Activated CD4-positive, CD25-positive, alpha-beta regulatory T cell treated with anti-CD3 and anti-CD28 coated beads, Interleukin-2, amount 50 U/mL, for 16 hours (primary cell): ENCODE measurements at regions not wholly inside any gene's neighbourhood (a gene's known extent, or its start where the extent isn't known, plus 50 kb on each side); places are given as distances from the start of the nearest gene placed in this dataset.
"Not testable (repeated sequence)": the region's sequence is repeated elsewhere in the genome, so short reads cannot be mapped to it uniquely, and the experiment has no call there.

ENCODE experiments used
- DNase-seq: peaks from one replicate; pipeline ENCODE4 v3.0.0-alpha.2; 2020; ENCODE audit warnings: low read depth, low spot score

DNA sequence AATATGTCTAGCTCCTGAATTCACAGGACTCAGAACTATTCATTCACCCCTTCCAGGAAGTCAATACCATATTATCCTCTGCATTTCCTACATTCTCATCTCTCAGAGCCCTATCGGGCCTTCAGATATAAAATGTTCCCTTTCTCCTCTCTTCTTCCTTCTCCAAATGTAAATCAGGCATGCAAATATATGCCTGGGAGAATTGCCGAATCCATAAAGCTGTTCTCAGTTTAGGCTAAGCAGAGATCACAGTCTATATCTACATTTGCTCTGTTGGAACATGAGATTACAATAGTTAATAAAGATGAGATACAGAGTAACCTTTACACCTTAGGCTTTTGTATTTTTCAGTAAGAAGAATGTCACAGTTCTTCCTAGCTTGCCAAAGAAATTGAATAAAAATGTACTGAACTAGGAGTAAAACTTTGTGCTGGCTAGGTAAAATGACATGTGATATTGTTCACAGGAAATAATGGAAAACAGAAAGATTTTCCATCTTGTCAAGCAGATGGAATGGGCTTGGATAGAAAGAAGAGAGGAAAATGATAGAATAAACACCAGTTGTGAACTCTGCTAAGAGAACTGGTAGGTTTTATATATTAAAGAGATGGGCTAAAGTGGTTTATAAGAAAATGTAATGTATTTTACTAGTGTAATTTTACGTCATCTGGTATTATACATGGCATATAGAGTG lies 161.5 kb downstream of the NRIP1 start:
- no peak for DNase-seq

DNA sequence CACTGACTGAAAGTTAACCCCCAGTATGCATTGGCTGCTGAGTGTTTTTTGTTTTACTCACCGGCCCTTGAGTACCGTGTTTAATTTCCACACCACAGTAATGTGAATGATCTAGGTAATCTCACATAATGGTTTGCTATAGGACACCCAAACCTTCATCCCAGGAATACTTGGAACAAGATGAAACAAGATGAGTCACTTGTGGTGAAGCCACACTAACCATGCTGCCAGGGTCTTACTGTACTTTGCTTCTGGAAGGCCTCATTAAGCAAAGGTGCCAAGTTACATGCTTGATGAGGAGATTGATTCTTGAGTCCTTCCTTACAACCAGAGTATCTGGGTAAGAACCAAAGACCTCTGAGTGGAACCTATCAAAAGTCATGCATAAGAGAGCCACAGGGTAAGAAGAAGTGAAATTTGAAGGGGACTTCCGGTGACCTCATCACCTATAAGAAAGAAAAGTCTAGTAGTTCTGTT lies 163.3 kb downstream of the NRIP1 start:
- no peak for DNase-seq

- no peak for DNase-seq
These were observed 164.2 kb downstream of the NRIP1 start for GRCh38 chr21:14900611-14901010.

DNA sequence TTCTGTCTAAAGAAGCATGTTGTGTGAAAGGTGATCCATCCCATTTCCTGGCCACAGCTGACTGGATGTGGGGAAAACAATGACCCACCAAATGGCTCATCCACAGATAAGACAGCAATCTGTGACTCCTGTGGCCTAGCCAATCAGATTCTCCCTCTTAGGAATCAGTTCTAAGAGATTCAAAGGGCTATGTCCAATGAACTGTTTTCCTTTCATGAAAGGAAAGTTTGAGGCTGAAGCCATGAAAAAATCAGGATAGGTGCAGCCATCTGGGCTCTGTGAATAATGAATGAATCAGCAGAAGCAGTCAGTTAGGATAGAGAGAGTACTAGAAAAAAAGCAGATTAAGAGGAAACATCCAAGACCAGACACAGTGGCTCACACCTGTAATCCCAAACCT lies 164.7 kb downstream of the NRIP1 start:
- DNase-seq = no peak

- DNase-seq = no peak
These were observed 169.0 kb downstream of the NRIP1 start for GRCh38 chr21:14895792-14896191.

GRCh38 chr21:14890141-14890540 lies 174.7 kb downstream of the NRIP1 start:
- DNase-seq = no peak

- no peak for DNase-seq
These were observed 175.6 kb downstream of the NRIP1 start for GRCh38 chr21:14889080-14889810.

DNA sequence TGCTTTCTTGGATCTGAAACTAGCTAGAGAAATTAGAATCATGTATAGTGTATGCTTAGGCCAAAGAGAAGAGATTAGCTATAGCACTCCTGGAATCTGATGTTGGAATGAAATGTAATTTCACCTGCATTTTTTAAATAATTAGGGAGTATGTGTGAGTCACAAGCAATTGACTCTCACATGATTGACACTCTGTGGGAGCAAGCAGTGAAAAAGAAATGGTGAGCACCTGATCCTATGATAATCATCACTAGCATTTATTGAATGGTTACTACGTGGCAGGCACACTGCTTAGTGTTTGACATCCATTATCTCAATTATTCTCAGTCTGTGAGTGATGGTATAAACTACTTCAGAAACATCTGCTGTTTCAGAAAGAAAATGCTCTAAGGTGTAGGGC lies 176.6 kb downstream of the NRIP1 start:
- DNase-seq = no peak

- DNase-seq = no peak
These were observed 178.8 kb downstream of the NRIP1 start for GRCh38 chr21:14886001-14886400.

GRCh38 chr21:14883351-14883750 lies 181.4 kb downstream of the NRIP1 start:
- DNase-seq = no peak

GRCh38 chr21:14882545-14882944 lies 182.3 kb downstream of the NRIP1 start:
- DNase-seq = not testable (repeated sequence)

DNA sequence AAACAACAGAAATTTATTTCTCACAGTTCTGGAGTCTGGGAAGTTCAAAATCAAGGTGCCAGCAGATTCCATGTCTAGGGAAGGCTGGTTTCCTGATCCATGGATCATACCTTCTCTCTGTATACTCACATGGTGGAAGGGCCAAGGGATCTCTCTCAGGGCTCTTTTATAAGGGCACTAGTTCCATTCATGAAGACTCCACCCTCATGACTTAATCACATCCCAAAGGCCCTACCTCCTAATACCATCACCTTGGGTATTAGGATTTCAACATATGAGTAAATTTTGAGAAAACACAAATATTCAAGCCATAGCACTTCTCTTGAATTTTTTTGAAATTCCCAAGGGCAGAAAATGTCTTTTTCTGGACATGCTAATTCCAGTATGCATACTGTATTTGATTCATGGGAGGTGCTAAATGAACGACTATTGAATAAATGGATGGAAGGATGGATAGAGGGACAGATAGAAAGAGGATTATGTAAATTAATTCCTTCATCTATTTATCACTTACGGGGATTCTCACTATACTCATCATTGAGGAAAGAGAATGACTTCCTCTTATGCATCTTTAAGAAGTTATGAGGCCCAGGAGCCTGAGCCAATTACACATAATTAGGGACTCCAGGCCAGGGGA lies 182.8 kb downstream of the NRIP1 start:
- no peak for DNase-seq

- DNase-seq = no peak
These were observed 183.9 kb downstream of the NRIP1 start for GRCh38 chr21:14880922-14881321.

DNA sequence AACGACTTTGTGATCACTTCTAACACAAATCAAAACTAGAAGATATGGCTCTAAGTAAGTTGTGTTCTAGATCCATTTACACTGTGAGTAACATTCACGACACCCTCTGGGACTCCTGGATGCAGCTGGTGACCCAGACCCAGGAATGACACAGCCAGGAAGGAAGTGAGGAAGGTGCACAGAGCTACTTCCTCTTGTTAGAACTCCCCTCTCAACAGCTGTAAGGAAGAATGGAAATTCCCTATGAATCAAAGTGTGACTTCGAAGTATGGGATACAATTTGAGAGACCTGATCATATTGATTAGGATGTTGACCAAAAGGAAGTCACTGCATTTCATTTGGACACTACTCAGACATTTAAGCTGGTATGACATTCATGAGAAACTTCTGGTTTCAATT lies 185.3 kb downstream of the NRIP1 start:
- DNase-seq = no peak

DNA sequence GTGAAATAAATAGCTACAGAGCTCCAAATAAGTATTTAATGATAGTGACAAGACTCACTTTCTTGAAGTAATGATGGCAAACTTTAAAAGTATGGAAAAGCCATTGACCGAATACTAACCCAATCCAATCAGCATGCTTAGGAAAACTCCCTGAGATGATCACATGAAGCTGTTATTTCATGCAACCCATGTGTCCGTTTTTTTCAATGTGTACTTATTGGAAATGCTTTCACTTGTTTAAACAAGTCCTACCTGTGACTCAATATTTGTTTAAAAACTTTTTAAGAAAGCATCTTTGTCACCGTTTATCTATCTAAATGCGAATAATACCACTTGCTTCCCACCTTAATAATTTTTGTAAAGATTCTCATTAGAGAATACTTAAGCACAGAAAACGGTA lies 185.8 kb downstream of the NRIP1 start:
- DNase-seq = no peak

- no peak for DNase-seq
These were observed 187.1 kb downstream of the NRIP1 start for GRCh38 chr21:14877581-14878228.

- no peak for DNase-seq
These were observed 188.3 kb downstream of the NRIP1 start for GRCh38 chr21:14876524-14876840.

DNA sequence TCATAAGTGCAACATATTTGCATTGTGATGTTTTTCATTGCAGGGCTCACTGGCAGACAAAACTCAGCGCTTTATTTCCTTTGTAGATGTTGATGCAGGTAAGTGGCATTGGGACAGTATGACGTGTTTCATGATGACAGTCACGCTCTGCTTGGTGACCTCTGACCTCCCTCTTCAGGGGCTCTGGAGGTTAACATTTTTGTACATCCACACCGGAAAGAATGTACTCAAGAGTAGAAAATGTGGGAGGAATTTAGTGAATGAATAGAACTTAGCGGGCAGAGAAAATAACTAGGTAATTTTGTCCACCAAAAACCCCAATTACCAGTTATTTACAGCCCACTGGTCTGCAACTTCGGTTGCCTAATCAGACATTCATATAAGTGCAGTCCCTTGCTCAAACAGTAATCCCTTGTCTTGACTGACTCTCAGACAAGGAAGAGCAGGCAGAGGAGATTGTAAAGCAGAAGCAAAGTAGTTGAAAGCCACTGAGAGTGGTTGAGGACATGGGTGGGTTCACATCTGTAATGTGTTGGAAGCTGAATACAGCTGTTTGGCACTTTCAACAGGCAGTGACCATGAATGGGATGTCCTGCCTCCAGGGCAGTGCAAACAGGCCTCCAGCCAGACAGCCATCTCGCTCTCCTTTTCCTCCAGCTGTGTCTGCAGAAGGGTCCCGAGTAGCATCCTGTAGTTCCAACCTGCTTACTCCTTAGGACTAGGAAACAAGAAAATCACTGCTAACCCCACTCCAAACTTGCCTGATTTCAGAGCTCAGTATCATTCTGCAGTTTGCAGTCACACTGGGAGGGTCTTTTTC lies 188.9 kb downstream of the NRIP1 start:
- DNase-seq = no peak

GRCh38 chr21:14875186-14875585 lies 189.6 kb downstream of the NRIP1 start:
- no peak for DNase-seq

DNA sequence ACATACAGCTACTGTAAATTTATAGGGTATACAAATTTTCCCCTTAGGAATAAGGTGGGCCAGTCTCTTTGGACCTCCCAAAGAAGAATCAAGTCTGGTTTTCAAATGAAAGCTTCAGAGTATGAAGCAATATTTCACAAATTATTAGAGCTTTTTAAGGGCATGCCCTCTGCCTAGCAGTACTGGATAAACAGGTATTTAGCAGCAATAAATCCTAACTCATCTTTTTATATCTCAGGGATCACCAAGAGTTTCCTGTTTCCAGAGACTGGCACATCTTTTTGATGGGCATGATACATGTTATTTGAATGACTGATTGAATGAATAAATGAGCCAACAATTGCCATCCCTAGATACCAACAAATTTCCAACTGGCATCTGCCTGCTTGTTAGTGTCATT lies 190.4 kb downstream of the NRIP1 start:
- DNase-seq = no peak

DNA sequence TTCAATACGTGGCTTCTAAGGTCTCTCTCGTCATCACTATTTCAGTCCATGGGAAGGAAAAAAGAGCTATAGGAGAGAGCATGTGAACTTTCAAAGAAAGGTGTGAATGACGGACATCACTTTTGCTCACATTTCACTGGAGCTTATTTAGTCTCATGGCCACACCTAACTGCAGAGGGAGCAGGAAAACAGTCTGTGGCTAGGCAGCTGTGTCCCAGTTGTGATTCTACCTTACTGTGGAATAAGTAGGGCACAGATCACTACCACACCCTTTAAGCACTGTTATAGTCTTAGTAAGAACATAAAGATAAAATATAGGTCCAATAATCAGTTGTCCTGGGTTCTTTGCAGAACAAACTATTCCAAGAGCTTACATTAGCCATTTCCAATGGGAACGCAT lies 192.9 kb downstream of the NRIP1 start:
- no peak for DNase-seq

DNA sequence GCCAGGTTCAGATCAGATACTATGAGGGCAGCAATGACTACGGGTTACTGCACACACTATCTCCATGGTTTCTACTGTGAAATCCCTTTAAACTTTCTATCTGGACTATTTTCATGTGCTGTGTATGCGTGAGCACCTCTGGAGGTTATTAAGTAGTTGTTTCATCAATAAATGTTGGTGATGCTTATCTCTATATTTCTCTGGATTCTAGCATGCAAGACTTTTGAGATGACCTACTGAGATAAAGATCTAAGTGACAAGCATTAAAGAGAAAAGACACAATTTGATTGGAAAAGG lies 194.0 kb downstream of the NRIP1 start:
- no peak for DNase-seq
